CD4-positive, alpha-beta T cell treated with Interleukin-21 for 1 hour (primary cell): ENCODE measurements at regions not wholly inside any gene's neighbourhood (a gene's known extent, or its start where the extent isn't known, plus 50 kb on each side); places are given as distances from the start of the nearest gene placed in this dataset.
"Not testable (repeated sequence)": the region's sequence is repeated elsewhere in the genome, so short reads cannot be mapped to it uniquely, and the experiment has no call there.

ENCODE experiments used
- DNase-seq: peaks from one replicate; pipeline ENCODE4 v3.0.0-alpha.2; 2020

DNA sequence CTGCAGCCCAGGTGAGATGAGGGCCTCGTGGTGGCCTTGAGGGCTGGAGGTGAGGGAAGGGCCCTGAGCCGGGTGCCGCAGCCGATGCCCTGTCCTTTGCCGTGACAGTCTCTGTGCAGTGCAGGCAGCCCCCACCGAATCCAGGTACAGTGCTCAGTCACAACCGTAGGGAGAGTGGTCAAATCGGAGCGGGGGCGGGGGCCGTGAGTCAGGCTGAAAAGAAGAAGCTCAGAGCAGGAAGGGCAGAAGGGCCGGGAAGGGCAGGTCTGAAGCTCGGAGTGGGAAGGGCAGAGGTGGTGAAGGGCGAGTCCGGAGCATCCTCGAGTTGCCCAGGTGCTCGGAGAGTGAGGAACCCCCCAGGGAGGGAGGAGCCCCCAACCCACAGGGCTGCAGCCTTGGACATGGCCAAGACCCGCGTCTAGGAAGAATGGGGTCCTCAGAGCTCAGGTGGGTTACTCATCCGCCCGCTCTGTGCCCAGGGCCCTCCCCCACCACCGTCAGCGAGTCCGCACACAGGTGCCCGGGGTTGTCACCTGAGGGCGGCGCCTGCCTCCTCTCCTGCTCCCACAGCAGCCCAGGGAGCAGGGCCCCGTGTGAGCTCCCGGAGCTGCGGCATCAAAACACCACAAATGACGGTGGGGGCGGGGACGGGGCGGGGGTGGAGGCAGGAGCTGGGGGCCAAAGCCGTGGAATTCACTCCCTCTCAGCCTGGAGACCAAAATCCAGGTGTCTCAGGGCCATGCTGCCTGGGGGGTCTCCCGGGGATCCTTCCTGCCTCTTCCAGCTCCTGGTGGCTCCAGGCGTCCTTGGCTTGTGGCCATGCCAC is 179.7 kb upstream of the ZNF469 start:
- not testable (repeated sequence) for DNase-seq

DNA sequence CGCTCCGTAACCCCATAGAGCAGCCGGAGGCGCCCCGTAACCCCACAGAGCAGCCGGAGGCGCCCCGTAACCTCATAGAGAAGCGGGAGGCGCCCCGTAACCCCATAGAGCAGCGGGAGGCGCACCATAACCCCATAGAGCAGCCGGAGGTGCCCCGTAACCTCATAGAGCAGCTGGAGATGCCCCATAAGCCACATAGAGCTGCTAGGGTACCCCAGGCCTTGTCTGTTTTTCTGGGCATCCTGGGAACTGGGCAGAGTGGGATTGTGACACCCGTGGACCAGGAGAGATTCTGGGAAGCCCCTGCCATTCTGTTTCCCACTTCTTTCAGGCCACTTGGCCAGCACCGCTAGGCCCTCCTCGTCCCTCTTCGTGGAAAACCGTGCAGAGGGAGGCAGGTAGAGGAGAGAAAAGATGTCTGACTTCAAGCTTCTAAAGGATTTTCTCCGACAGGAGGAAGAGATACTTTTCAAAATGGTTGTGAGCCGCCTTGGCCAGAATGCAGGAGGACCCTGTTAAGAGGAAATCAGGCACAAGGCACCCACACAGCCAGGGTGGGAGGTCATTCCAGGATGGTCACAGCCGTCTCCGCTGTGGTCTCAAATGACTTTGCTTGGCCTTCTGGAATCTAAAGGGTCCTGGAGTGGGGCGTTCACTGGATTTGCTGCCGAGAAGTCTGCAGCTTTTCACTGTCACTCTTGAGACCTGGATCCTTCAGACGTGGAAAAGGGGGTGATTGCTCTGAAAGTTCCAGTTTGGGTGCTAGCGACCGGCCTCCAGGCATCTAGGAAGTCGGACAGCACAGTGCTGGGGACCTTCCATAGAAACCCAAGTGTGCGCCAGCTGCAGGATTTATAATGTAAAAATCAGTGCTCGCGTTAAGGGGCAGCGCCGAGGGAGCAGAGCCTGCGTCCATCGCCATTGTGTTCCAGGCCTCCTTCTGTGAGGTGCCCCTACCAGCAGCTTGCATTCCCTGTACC is 178.3 kb upstream of the ZNF469 start:
- not testable (repeated sequence) for DNase-seq

DNA sequence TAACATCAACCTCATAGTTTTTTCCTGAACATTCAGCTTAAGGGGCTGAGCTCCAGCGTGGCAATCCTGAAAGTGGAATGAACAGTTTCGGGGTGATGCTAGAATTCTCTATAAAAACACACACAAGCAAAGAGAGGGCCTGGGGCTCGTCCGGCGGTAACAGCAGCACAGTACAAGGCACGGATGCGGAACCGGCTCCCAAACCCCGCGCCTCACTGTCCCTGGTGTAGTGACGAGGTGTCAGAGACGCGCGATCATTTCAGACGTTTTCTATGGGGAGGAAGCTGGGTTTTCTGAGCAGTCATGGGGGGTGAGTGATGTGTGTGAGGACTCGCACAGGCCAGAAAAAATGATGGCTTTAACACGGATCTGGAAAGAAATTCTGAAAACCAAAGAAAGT is 177.3 kb upstream of the ZNF469 start:
- not testable (repeated sequence) for DNase-seq

- DNase-seq = not testable (repeated sequence)
These were observed 176.8 kb upstream of the ZNF469 start for GRCh38 chr16:88206006-88206405.

DNA sequence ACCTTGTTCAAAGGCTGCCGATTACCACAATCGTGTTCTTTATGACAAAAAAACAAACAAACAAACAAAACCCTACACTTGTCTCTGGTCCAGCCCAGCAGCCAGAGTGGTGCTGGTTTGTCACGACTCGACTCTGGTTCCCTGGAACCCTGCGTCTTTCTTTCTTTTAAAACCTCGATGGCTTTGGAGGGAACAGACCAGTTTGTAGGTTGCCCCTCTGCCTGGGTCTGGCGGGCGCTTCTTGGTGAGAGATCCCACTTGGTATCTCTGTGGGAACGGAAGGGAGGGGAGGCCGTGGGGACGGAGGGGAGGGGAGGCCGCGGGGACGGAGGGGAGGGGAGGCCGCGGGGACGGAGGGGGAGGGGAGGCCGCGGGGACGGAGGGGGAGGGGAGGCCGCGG is 176.2 kb upstream of the ZNF469 start:
- not testable (repeated sequence) for DNase-seq

- no peak for DNase-seq
These were observed 174.6 kb upstream of the ZNF469 start for GRCh38 chr16:88208112-88208511.

DNA sequence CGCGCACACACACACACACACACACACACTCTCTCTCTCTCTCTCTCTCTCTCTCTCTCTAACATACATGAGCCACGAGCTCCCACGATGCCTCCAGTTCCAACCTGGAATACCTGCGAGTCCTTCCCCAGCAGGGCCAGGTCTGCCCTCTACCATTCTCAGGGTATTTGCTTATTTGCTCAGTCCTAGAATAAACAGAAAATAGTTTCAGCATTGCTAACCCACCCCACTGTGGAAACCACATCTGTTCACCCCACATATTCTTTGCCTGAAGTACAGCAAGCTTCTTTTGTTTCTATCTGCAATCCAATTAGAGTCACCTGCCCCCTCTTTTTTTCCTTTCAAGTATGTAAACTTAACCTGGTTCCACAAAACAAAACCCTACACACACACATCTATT is 174.0 kb upstream of the ZNF469 start:
- DNase-seq = not testable (repeated sequence)

DNA sequence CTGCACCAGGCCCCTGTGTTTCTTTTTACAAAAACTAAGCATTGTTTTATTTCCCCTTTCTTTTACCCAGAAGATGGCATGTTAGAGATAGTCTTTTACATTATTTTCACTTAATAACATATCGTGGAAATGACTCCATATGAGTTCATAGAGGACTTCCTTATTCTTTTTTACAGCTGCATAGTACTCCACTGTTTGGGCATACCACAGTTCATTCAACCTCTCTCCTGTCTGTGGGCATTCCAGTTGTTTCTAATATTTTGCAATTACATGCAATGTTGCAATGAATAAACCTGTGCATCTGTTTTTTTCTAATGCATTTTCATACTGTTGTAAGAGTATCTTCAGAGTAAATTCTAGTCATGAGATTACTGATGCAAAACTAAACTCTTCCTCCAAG is 173.2 kb upstream of the ZNF469 start:
- DNase-seq = not testable (repeated sequence)

DNA sequence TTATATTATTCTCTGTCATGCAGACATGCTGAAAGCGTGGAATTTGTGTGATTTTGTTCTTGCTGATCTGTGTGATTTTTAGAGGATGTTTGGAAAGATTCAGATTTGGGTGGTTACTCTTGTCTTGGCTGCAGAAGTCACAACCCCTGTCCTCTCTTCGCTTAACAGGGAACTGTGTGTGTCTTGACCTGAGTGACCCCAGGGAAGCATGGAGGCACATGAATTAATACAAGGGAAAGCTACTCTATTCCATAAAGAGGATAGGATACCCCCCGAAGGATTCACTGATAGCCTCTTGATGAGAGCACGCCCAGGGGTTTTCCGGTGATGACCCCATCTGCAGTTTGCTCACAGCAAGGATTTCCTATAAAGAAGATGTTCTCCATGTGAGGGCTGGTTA is 168.8 kb upstream of the ZNF469 start:
- DNase-seq = not testable (repeated sequence)

DNA sequence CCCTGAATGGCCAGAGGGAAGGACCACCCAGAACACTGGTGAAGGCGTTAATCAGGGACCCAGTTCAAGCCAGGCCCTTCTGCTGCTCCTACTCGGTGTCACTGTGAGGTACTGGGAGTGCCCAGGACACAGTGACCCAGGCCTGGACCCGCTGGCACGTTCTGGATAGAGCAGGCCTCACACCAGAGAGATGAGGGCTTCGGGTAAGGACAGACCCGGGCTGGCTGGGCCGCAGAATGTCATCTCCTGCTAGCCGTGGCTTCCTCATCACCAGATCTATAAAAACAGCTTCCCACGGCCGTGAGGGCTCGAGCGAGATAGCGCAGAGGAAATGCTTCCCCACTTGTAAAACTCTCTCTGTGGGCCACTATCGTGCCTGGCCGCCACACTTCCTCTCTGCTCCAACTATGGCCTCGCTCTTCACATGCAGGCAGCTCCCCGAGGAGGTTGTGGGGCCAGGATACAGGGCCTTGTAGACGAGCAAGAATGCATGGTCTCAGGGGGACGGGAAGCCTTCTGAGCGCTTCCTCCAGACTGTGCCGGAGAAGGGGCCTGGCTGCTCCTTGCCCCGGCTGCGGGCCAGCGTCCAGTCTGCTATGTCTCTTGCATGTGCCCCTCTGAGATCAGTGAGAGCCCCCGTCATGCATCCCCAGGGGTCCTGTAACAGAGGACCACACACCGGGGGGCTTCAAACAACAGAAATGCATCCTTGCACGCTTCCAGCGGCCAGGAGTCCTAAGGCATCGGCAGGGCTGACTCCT is 161.6 kb upstream of the ZNF469 start:
- not testable (repeated sequence) for DNase-seq

GRCh38 chr16:88223696-88224095 is 159.1 kb upstream of the ZNF469 start:
- DNase-seq = not testable (repeated sequence)

DNA sequence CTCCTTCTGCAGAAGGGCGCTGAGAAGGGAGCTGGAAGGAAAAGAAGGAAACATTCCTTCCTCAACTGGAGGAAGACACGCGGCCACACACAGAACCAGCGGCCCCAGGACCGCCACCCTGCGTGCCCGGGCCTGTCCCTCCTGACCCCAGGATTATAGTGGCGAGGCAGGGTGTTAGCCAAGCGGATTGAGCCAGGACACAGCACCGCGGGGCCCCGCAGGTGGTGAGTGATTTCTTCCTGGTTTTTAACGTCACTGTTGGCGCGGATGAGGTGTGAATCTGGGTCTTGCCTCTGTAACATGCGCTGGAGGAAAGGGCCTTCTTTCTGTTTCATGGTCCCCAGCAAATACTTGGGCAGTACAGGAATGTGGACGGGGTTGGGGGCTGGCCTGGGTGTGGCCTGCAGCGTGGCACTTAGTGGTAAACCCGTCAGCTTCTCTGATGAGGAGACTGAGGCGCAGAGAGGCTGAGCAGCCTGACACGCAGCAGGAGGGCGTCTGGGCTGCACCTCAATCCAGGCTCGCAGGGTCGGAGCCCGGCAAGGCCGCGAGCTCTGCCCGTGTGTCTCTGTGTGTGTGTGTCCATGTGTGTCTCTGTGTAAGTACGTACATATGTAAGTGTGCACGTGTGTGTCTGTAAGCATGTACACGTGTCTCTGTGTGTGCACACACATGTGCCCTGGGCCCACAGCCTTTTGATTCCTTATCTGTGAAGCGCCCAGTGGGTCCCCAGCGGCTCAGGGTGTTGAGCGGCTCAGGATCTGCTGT is 158.4 kb upstream of the ZNF469 start:
- not testable (repeated sequence) for DNase-seq

- not testable (repeated sequence) for DNase-seq
These were observed 157.0 kb upstream of the ZNF469 start for GRCh38 chr16:88225640-88226230.

GRCh38 chr16:88226302-88226701 is 156.5 kb upstream of the ZNF469 start:
- not testable (repeated sequence) for DNase-seq

DNA sequence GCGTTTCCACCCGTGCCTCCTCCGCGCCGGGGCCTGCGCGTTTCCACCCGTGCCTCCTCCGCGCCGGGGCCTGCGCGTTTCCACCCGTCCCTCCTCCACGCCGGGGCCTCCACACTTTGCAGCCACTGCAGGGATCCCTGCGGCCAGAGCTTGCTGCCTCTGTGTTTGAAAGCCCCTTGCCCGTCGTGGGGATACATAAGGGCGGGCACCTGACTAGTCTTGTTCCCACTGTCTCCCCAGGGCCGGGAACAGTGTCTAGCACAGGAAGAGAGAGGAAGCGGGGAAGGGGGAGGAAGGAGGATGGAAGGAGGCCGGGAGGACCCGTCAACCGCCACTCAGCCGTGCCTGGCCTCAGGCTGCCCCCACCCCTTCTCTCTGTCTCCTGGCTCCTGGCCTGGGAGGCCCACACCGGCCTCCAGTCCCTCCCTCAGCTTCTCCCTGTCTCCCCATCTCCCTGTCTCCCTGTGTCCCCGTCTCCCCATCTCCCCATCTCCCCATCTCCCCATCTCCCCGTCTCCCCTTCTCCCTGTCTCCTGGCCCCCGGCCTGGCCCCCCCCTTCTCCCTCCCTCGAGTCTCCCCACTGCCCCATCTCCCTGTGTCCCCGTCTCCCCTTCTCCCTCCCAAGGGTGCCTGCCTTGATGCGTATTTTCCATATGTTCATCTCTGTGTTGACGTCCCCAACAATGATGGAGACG is 155.6 kb upstream of the ZNF469 start:
- DNase-seq = not testable (repeated sequence)

GRCh38 chr16:88227722-88228482 is 154.9 kb upstream of the ZNF469 start:
- not testable (repeated sequence) for DNase-seq

DNA sequence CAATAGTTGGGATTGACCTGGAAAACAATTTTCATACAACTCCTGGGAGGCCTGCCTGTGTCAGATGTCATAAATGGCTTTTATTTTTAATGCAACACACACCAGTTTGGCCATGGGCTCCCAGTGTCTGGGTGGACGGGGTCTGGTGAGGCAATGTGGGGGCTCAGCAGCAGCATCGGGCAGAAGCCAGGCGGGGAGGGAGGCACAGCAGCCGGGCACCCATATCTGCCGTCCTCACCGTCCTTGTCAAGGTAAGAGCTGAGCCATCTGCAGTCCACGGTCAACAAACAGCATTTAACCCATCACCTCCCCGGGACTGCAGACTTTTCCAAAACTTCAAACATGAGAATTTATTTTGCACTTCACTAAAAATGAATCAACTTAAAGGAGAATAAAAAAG is 154.0 kb upstream of the ZNF469 start:
- DNase-seq = not testable (repeated sequence)

- DNase-seq = not testable (repeated sequence)
These were observed 153.0 kb upstream of the ZNF469 start for GRCh38 chr16:88229710-88230109.

GRCh38 chr16:88230276-88230966 is 152.3 kb upstream of the ZNF469 start:
- not testable (repeated sequence) for DNase-seq
